HFF-Myc (cell line): ENCODE measurements at regions not wholly inside any gene's neighbourhood (a gene's known extent, or its start where the extent isn't known, plus 50 kb on each side); places are given as distances from the start of the nearest gene placed in this dataset.

ENCODE experiments used
- DNase-seq: peaks from one replicate; pipeline ENCODE4 v3.0.0-alpha.2; 2011; ENCODE audit warnings: low read depth; ENCODE audit errors: extremely low read depth
- H3K4me3 ChIP-seq: replicated peaks from 2 replicates; pipeline ENCODE4 v1.5.1; 2011; ENCODE audit warnings: low read depth, mild to moderate bottlenecking, control low read depth, low read length
- CTCF ChIP-seq: IDR thresholded peaks from 2 replicates; pipeline ENCODE4 v1.5.1; 2012; ENCODE audit warnings: mild to moderate bottlenecking, low read depth, low read length, control low read depth; ENCODE audit errors: missing control alignments

GRCh38 chr9:71571186-71571585 lies 197.1 kb downstream of the CEMIP2 start:
- DNase-seq: no peak
- no peak overlapping the region for H3K4me3 ChIP-seq
- TF ChIP-seq CTCF: no peak

- no peak for DNase-seq
- TF ChIP-seq CTCF: no peak
- no peak overlapping the region for H3K4me3 ChIP-seq
Observed at GRCh38 chr9:71567890-71568289, 200.4 kb downstream of the CEMIP2 start.

GRCh38 chr9:71562140-71562539 lies 206.2 kb downstream of the CEMIP2 start:
- no peak for TF ChIP-seq CTCF
- no peak overlapping the region for H3K4me3 ChIP-seq
- no peak for DNase-seq

GRCh38 chr9:71557310-71557709 lies 211.0 kb downstream of the CEMIP2 start:
- no peak for DNase-seq
- TF ChIP-seq CTCF: no peak
- no peak overlapping the region for H3K4me3 ChIP-seq

- DNase-seq: no peak
- no peak for TF ChIP-seq CTCF
- no peak overlapping the region for H3K4me3 ChIP-seq
Observed at GRCh38 chr9:71552480-71552879, 215.8 kb downstream of the CEMIP2 start.

GRCh38 chr9:71549023-71549422 lies 219.3 kb downstream of the CEMIP2 start:
- H3K4me3 ChIP-seq: no peak overlapping the region
- no peak for DNase-seq
- no peak for TF ChIP-seq CTCF

GRCh38 chr9:71544464-71544863 lies 223.8 kb downstream of the CEMIP2 start:
- no peak for TF ChIP-seq CTCF
- no peak for DNase-seq
- no peak overlapping the region for H3K4me3 ChIP-seq
